ENCODE measurements at regions not wholly inside any gene's neighbourhood (a gene's known extent, or its start where the extent isn't known, plus 50 kb on each side); places are given as distances from the start of the nearest gene placed in this dataset.
"Not testable (repeated sequence)": the region's sequence is repeated elsewhere in the genome, so short reads cannot be mapped to it uniquely, and the experiment has no call there.

GRCh38 chr3:70464876-70465275 is 152.4 kb upstream of the MDFIC2 start:
- Histone ChIP-seq H4K20me1 (no peaks in the 10 kb centered on the region), H3K36me3 (no peaks in the 10 kb centered on the region), H3K9ac (no peak overlapping the region), H3K27me3 (no peaks in the 10 kb centered on the region), H3K9me3 (replicated peaks in 1 of 11) (peaks cover 0 to 16% (median 11%) of the 10 kb centered on the region in 11 experiments; a peak in 11 of 22 replicates), H3K4me1 (no peaks in the 10 kb centered on the region), H3K4me2 (no peak overlapping the region), H3K27ac (no peak overlapping the region), H3K4me3 (no peak overlapping the region)
- TF ChIP-seq Cebpa-rat (IDR thresholded peaks at IDR 0.05): no peak

DNA sequence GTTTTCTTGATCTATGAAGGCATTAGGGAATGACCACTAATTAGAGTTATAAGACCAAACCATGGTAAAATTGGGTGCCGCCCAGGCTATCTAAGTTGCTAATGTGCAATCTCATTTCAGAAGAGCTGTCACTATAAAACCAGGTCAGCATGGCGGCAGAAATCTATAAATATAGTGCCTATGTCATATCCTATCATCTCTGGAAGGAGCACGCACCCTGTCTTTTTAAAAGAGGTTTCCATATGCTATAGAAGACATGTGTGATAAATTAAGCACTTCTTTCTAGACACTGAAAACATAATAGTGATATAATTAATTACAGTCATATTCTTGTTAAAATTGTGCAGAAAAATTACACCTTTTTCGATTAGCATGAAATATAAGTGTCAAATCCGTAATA is 152.0 kb upstream of the MDFIC2 start:
- Histone ChIP-seq H3K9me3 (replicated peaks in 1 of 11) (peaks cover 0 to 16% (median 11%) of the 10 kb centered on the region in 11 experiments; a peak in 11 of 22 replicates), H3K4me3 (no peak overlapping the region), H3K4me2 (no peak overlapping the region), H3K9ac (no peak overlapping the region), H4K20me1 (no peaks in the 10 kb centered on the region), H3K4me1 (no peaks in the 10 kb centered on the region), H3K27me3 (no peaks in the 10 kb centered on the region), H3K27ac (no peak overlapping the region), H3K36me3 (no peaks in the 10 kb centered on the region)
- TF ChIP-seq Cebpa-rat (IDR thresholded peaks at IDR 0.05): no peak

GRCh38 chr3:70450220-70450619 is 137.8 kb upstream of the MDFIC2 start:
- H3K36me3 ChIP-seq, H3K4me3 ChIP-seq, H3K27ac ChIP-seq, H3K4me2 ChIP-seq, H3K9ac ChIP-seq, H3K27me3 ChIP-seq, H4K20me1 ChIP-seq, H3K4me1 ChIP-seq: not testable (repeated sequence)
- H3K9me3 ChIP-seq (replicated peaks in 1 of 11): peaks cover 0 to 10% (median 4%) of the 10 kb centered on the region in 11 experiments; a peak in 5 of 22 replicates

DNA sequence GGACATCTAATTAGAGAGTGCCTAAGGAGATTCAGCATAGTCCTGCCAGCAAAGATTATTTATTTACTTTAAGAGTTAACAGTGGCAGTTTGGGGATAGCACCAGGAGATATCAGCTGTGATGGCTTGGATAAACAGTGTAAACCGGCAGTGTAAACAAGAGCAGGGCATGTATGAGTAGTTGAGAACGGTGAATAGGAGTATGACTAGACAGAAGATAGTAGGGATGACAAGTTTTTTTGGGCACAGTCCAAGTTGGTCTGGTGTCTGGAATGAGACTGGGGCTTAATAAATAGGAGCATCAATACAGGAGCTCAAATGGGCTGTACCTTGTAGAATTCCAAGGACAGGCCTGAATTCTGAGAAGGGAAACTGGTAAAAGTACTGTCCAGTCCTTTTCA is 123.0 kb upstream of the MDFIC2 start:
- not testable (repeated sequence) for H3K4me1 ChIP-seq; H3K36me3 ChIP-seq; H3K4me3 ChIP-seq; H3K4me2 ChIP-seq; H3K27ac ChIP-seq; H3K27me3 ChIP-seq; H3K9me3 ChIP-seq (replicated peaks in 1 of 11); H3K9ac ChIP-seq; H4K20me1 ChIP-seq

GRCh38 chr3:70433091-70433490 is 120.7 kb upstream of the MDFIC2 start:
- H3K36me3 ChIP-seq: no peaks in the 10 kb centered on the region
- H3K9me3 ChIP-seq (replicated peaks in 1 of 11): no peaks in the 10 kb centered on the region
- no peaks in the 10 kb centered on the region for H3K4me1 ChIP-seq
- TF ChIP-seq Cebpa-rat (IDR thresholded peaks at IDR 0.05): no peak
- H3K27ac ChIP-seq: no peak overlapping the region
- H3K9ac ChIP-seq: no peak overlapping the region
- no peaks in the 10 kb centered on the region for H4K20me1 ChIP-seq
- no peak overlapping the region for H3K4me3 ChIP-seq
- no peak overlapping the region for H3K4me2 ChIP-seq
- H3K27me3 ChIP-seq: no peaks in the 10 kb centered on the region

DNA sequence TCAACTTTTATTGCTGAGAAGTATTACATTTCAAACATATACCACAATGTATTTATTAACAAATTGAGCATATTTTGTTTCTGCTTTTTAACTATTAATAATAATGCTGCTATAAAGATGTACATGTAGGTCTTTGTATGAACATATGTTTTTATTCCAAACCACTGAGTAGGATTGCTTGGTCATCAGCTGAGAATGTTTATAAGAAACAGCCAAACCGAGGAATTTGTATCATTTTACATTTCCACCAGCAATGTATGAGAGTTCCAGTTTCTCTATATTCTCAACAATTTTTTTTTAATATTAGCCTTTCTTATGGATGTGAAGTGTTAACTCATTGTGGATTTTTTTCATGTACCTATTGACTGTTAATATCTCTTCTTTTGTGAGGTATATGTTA is 119.5 kb upstream of the MDFIC2 start:
- H3K27me3 ChIP-seq: no peaks in the 10 kb centered on the region
- H3K4me3 ChIP-seq: no peak overlapping the region
- H3K4me1 ChIP-seq: no peaks in the 10 kb centered on the region
- no peak overlapping the region for H3K27ac ChIP-seq
- H3K9me3 ChIP-seq (replicated peaks in 1 of 11): no peaks in the 10 kb centered on the region
- no peak overlapping the region for H3K4me2 ChIP-seq
- TF ChIP-seq Cebpa-rat (IDR thresholded peaks at IDR 0.05): no peak
- no peaks in the 10 kb centered on the region for H4K20me1 ChIP-seq
- H3K9ac ChIP-seq: no peak overlapping the region
- H3K36me3 ChIP-seq: no peaks in the 10 kb centered on the region

DNA sequence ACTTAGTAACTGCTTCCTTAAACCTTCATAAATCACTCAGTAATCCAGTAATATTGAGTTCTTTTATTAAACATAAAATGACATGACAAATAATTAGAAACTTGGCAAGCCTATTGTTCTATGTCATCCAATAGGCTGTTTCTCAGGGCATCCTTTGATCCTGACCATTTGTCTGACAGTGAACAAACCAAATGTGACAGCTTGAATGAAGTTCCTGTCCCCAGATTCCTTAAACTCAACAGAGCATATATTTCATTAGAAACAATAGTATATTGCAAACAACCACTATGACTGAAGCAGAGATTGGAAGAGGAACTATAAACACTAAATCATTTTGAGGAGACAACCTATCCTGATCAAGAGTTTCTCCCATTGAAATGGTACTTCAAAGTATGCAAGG is 113.6 kb upstream of the MDFIC2 start:
- H3K27me3 ChIP-seq: no peaks in the 10 kb centered on the region
- no peak overlapping the region for H3K4me2 ChIP-seq
- H3K9ac ChIP-seq: no peak overlapping the region
- no peaks in the 10 kb centered on the region for H3K9me3 ChIP-seq (replicated peaks in 1 of 11)
- no peak for TF ChIP-seq Cebpa-rat (IDR thresholded peaks at IDR 0.05)
- no peaks in the 10 kb centered on the region for H3K4me1 ChIP-seq
- H4K20me1 ChIP-seq: no peaks in the 10 kb centered on the region
- no peak overlapping the region for H3K4me3 ChIP-seq
- H3K27ac ChIP-seq: no peak overlapping the region
- H3K36me3 ChIP-seq: no peaks in the 10 kb centered on the region

DNA sequence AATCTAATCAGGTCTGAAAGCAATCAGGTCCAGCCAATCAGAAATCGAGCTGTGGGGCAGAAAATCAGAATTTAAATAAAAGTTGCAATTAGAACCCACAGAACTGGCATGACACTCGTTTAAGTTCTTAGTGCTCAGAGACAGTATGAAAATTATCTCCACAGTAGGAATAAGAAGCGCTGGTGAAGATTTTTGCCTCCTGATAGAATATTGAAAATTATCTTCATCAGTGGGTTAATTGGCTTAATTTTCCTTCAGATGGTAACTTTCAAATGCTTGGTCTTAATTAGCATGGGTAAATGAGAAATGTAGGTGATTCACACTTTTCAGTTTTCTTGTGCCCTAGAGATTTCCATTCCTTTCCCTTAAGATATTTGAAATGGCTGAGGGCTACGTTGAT is 109.1 kb upstream of the MDFIC2 start:
- no peaks in the 10 kb centered on the region for H3K4me1 ChIP-seq
- no peak for TF ChIP-seq Cebpa-rat (IDR thresholded peaks at IDR 0.05)
- no peak overlapping the region for H3K27ac ChIP-seq

DNA sequence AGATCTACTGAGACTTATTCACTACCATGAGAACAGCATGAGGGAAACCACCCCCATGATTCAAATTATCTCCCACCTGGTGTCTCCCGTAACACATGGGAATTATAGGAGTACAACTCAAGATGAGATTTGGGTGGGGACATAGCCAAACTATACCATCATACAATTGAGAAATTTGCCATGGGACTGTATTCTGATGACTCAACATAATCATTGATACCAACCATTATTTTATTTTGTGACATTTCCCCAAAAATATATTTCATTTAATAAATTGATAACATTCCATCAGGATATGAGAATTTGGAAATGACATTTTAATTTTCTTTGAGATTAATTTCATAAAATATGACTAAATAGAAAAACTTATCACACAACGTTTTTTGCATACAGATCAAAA is 96.6 kb upstream of the MDFIC2 start:
- H3K4me2 ChIP-seq: no peak overlapping the region
- TF ChIP-seq Cebpa-rat (IDR thresholded peaks at IDR 0.05): no peak
- no peaks in the 10 kb centered on the region for H3K36me3 ChIP-seq
- no peaks in the 10 kb centered on the region for H3K27me3 ChIP-seq
- no peaks in the 10 kb centered on the region for H4K20me1 ChIP-seq
- peaks cover 6 to 23% (median 11%) of the 10 kb centered on the region in 11 experiments; a peak in 16 of 22 replicates for H3K9me3 ChIP-seq (replicated peaks in 1 of 11)
- no peak overlapping the region for H3K4me3 ChIP-seq
- H3K27ac ChIP-seq: no peak overlapping the region
- H3K9ac ChIP-seq: no peak overlapping the region
- no peaks in the 10 kb centered on the region for H3K4me1 ChIP-seq

More for the DNA sequence above, 109.1 kb upstream of the MDFIC2 start:
- Histone ChIP-seq H3K9ac (no peak overlapping the region), H4K20me1 (no peaks in the 10 kb centered on the region), H3K4me2 (no peak overlapping the region), H3K9me3 (replicated peaks in 1 of 11) (no peaks in the 10 kb centered on the region), H3K36me3 (no peaks in the 10 kb centered on the region), H3K27me3 (no peaks in the 10 kb centered on the region), H3K4me3 (no peak overlapping the region)

DNA sequence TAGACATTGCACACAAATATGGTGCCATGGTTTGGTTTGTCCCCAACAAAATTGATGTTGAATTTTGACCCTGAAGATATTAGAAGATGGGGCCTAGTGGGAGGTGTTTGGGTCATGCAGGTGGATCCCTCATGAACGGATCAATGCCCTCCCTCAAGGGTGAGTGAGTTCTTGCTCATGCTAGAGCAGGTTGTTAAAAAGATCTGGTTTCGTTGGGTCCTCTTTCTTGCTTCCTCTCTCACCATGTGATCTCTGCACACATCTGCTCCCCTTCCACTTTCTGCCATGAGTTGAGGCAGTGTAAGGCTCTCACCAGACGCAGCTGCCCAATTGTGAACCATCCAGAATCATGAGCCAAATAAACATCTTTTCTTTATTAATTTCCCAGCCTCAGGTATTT is 87.8 kb upstream of the MDFIC2 start:
- Histone ChIP-seq H3K9me3 (replicated peaks in 1 of 11) (no peaks in the 10 kb centered on the region), H4K20me1 (no peaks in the 10 kb centered on the region), H3K27ac (no peak overlapping the region), H3K27me3 (no peaks in the 10 kb centered on the region), H3K4me1 (no peaks in the 10 kb centered on the region), H3K4me2 (no peak overlapping the region), H3K36me3 (no peaks in the 10 kb centered on the region), H3K4me3 (no peak overlapping the region), H3K9ac (no peak overlapping the region)
- no peak for TF ChIP-seq Cebpa-rat (IDR thresholded peaks at IDR 0.05)
